Loucy (cell line): ENCODE measurements at regions not wholly inside any gene's neighbourhood (a gene's known extent, or its start where the extent isn't known, plus 50 kb on each side); places are given as distances from the start of the nearest gene placed in this dataset.

Experiments used
- EZH2phosphoT487 ChIP-seq: fragments of 200-600 bp; IDR thresholded peaks from 2 replicates; pipeline ENCODE4 v1.6.1; 2018; ENCODE audit warnings: antibody characterized with exemption, mild to moderate bottlenecking, moderate library complexity, borderline replicate concordance
- TF ChIP-seq, protein P1 (sequence below): fragments of 200-600 bp; sonication (generic); conservative IDR thresholded peaks from 2 replicates; pipeline ENCODE4 v1.5.1; 2014; ENCODE audit warnings: mild to moderate bottlenecking, antibody characterized with exemption, low read length

DNA sequence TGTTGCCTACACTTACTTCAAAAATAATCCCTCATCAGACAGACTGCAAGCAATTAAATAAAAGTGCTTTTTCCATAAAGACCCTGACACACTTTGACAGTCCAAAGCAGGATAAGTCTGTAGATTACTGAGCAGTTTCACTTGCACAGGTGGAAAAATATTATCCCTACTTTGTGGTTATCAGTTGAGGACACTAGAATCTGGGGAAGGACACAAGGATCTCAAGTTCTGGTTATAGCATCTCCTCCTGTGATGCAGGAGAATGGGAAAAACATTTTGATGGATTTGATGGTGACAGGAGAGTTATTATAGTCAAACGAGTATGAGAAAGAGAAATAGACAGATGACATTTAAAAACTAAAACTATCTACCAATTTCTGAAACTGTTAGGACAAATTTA, 122.9 kb upstream of the PCDH9 start:
- TF ChIP-seq, protein P1, sequence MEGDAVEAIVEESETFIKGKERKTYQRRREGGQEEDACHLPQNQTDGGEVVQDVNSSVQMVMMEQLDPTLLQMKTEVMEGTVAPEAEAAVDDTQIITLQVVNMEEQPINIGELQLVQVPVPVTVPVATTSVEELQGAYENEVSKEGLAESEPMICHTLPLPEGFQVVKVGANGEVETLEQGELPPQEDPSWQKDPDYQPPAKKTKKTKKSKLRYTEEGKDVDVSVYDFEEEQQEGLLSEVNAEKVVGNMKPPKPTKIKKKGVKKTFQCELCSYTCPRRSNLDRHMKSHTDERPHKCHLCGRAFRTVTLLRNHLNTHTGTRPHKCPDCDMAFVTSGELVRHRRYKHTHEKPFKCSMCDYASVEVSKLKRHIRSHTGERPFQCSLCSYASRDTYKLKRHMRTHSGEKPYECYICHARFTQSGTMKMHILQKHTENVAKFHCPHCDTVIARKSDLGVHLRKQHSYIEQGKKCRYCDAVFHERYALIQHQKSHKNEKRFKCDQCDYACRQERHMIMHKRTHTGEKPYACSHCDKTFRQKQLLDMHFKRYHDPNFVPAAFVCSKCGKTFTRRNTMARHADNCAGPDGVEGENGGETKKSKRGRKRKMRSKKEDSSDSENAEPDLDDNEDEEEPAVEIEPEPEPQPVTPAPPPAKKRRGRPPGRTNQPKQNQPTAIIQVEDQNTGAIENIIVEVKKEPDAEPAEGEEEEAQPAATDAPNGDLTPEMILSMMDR = no peak
- no peak for TF ChIP-seq EZH2phosphoT487
